ENCODE measurements at regions not wholly inside any gene's neighbourhood (a gene's known extent, or its start where the extent isn't known, plus 50 kb on each side); places are given as distances from the start of the nearest gene placed in this dataset.

DNA sequence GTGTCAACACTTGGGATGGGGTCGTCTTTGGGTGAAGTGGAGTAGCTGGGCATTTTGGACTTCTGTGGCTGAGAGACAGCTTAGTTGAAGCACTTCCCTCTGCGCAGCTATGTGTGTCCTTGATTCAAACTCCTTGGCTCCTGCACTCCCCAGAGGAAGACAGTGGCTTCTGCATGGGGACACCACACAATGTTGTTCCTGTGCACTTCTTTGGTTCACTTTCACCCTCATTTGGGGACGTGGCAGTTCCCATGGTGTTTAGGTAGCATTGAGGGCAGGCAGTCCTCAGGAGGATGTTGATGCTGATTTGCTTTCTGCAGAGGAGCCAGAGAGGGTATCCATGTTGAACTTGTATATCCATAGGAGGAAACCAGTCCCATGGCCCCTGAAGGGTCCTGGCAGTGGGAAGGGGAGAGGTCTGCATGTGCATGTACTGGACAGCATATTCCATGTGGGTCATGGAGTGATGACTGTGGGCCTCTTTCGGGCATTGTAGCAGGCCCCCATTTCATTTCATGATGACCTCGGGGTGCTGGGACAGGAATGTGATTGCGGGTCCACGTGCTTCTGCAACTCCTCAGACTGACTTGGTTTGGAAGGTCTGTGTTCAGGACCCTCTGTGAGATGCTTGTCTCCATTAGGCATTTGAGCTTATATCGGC lies 135.4 kb downstream of the SNRPN start:
- no peak for DNase-seq (ENCODE audit: low spot score)

DNA sequence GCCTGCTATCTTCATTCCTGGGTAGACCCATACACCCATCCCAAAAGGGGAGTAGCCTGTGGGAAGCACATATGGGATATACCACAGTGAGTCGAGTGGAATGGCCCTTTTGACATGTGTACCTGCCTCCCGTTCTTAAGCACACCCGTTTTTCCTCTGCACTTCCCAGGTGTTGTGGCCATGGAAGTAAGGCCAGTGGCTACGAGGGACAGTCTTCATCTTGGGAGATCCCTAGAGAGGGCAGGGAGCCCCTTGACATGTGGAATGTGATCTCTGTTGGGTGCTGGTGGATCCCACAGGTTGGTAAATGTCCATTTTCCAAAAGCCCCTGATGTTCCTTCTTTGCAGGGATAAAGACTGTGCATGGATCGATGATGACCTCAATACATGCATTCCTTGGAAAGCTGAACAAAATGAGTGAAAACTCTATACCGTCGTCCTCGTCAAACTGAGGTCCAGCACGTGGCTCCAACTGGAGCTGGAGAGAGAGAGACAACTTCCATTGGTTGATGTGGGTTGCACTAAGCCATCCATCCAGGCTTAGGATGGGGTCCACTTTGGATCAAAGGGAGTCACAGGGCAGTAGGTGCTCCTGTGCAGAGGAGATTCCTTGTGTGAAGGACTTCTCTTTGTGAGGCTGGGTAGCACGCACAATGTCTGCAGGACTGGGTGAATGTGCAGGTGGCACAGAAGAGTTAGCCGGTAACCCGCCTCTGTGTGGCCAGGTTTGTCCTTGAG lies 136.8 kb downstream of the SNRPN start:
- DNase-seq (ENCODE audit: low spot score) = no peak
- TF ChIP-seq, protein P1, sequence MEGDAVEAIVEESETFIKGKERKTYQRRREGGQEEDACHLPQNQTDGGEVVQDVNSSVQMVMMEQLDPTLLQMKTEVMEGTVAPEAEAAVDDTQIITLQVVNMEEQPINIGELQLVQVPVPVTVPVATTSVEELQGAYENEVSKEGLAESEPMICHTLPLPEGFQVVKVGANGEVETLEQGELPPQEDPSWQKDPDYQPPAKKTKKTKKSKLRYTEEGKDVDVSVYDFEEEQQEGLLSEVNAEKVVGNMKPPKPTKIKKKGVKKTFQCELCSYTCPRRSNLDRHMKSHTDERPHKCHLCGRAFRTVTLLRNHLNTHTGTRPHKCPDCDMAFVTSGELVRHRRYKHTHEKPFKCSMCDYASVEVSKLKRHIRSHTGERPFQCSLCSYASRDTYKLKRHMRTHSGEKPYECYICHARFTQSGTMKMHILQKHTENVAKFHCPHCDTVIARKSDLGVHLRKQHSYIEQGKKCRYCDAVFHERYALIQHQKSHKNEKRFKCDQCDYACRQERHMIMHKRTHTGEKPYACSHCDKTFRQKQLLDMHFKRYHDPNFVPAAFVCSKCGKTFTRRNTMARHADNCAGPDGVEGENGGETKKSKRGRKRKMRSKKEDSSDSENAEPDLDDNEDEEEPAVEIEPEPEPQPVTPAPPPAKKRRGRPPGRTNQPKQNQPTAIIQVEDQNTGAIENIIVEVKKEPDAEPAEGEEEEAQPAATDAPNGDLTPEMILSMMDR (IDR thresholded peaks at IDR 0.05) = no peak
- ATAC-seq (ENCODE audit: low FRiP score) = no peak

More for the DNA sequence above, 135.4 kb downstream of the SNRPN start:
- no peak for ATAC-seq (ENCODE audit: low FRiP score)
- TF ChIP-seq, protein P1 (IDR thresholded peaks at IDR 0.05) = no peak

DNA sequence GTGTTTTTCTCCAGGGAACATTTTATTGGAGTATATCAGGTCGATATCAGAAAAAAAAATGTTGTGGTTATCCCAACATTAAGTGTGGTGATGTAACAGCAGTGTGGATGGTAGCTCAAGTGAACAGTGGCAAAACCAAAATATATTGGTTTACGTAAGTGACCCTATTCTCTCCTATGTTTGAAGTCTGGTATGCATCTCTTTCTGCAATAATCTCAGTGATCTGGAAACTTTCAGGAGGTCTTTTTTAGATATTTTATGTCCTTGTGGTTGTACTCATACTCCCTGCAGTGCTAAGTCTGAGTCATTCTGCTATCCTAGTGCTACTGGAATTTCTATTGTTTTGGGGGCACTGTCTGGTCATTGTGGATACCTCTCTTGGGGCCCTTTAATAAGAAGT lies 137.9 kb downstream of the SNRPN start:
- DNase-seq (ENCODE audit: low spot score) = no peak
- no peak for ATAC-seq (ENCODE audit: low FRiP score)
- TF ChIP-seq, protein P1 (IDR thresholded peaks at IDR 0.05) = no peak

DNA sequence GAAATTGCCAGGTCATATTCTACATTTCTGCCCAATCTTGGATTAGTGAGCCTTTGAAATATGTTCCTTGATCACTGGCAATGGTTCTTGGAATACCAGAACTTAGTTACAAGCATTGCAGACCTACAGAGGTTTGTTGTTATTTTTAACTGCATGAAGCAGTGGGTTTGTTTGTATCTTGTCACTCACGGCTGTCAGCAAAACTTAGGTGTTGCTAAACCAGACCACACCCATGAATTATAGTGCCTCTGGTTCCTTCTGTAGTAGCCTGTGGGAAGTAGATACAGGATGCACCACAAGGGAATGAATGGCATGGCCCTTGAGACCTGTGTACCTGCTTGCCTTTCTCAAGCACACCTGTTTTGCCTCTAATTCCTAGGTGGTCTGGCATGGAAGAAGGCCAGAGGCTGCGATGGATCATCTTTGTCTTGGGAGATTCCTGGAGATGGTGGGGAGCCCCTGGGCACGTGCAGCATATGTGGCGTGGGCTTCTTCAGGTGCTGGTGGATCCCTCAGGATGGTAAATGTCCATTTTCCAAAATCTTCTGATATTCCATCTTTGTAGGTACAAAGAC lies 138.8 kb downstream of the SNRPN start:
- DNase-seq (ENCODE audit: low spot score) (no peak), ATAC-seq (ENCODE audit: low FRiP score) (no peak)
- TF ChIP-seq, protein P1 (IDR thresholded peaks at IDR 0.05) = no peak

GRCh38 chr15:25094066-25094465 lies 139.3 kb downstream of the SNRPN start:
- TF ChIP-seq, protein P1 (IDR thresholded peaks at IDR 0.05) = no peak
- DNase-seq (ENCODE audit: low spot score) (no peak), ATAC-seq (ENCODE audit: low FRiP score) (no peak)

DNA sequence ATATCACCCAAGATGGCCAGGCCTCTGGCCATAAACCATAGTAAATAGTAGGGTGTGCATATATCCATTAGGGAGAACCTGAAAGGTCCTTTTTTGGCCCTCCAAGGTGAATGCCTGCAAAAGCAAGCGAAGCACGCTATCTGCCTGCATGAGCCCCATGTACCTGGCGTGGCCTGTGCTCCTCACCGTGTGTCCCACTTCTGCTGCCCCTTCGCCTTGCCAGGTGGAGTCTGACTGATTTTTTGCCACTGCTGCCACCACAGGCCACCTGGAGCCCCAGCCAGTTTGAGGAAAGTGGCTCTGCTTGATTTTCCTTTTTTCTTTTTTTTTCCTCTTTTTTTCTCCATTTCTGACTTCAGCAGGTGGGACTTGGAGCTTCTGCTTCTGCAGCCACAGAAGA lies 139.7 kb downstream of the SNRPN start:
- TF ChIP-seq, protein P1 (IDR thresholded peaks at IDR 0.05) = no peak
- ATAC-seq (ENCODE audit: low FRiP score) (no peak), DNase-seq (ENCODE audit: low spot score) (no peak)

All from omental fat pad (tissue), 3 donors.